ENCODE measurements at regions not wholly inside any gene's neighbourhood (a gene's known extent, or its start where the extent isn't known, plus 50 kb on each side); places are given as distances from the start of the nearest gene placed in this dataset.

- Histone ChIP-seq H3K9ac (ENCODE audit: low read length) (no peak overlapping the region), H2AFZ (ENCODE audit: low read length) (no peak overlapping the region), H3K36me3 (ENCODE audit: insufficient read depth, low read length) (no peaks in the 10 kb centered on the region), H3K27ac (ENCODE audit: low read length) (no peak overlapping the region), H3K4me2 (ENCODE audit: low read depth, low read length, poor library complexity, severe bottlenecking) (no peak overlapping the region), H3K4me3 (ENCODE audit: low read length) (no peak overlapping the region), H3K9me2 (replicated peaks; ENCODE audit: insufficient read depth, low read length) (no peaks in the 10 kb centered on the region), H3K27me3 (ENCODE audit: low read length) (no peaks in the 10 kb centered on the region), H3K79me2 (ENCODE audit: low read length) (no peaks in the 10 kb centered on the region), H4K20me1 (ENCODE audit: insufficient read depth, low read depth, low read length) (no peaks in the 10 kb centered on the region), H3K9me3 (ENCODE audit: low read length) (peaks cover 16% of the 10 kb centered on the region), H3K4me1 (ENCODE audit: low read length) (no peaks in the 10 kb centered on the region)
- DNase-seq = no peak
Observed at GRCh38 chr20:11675920-11676629, 241.6 kb upstream of the BTBD3 start.

DNA sequence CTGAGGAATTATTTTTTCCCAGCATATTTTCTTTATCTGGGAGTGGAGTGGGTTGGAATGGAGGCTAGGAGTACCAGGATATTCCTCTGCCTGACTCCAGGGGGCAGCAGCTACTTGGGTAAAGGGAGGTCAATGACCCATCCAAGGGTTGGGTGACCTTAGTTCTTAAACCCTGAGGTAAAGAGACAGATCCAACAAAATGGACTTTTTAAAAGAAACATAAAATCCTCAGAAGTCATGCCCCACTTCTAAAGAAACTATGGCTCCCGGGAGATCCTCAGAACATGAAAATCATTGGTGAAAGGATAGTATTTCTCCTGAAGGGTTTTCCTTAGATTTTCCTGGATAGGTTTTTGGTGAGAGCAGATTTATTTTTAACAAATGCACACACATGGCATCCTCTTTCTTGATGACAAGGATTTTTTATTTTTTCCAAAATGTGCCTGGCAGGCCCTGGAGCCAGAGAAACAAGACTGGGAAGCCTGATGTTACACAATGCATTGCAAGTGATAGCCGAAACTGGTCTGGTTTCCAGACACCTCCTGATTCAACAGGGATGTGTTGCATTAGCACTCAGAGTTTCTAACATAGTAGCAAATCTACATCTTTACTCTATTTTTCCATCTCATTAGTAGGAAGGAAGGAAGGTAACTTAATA lies 240.9 kb upstream of the BTBD3 start:
- peak; percentile 56 for DNase-seq
- no peak overlapping the region for H3K4me3 ChIP-seq (ENCODE audit: low read length)

GRCh38 chr20:11677428-11677827 lies 240.3 kb upstream of the BTBD3 start:
- Histone ChIP-seq H3K79me2 (ENCODE audit: low read length) (no peaks in the 10 kb centered on the region), H3K27me3 (ENCODE audit: low read length) (no peaks in the 10 kb centered on the region), H2AFZ (ENCODE audit: low read length) (no peak overlapping the region), H3K36me3 (ENCODE audit: insufficient read depth, low read length) (no peaks in the 10 kb centered on the region), H4K20me1 (ENCODE audit: insufficient read depth, low read depth, low read length) (no peaks in the 10 kb centered on the region), H3K4me3 (ENCODE audit: low read length) (no peak overlapping the region), H3K4me2 (ENCODE audit: low read depth, low read length, poor library complexity, severe bottlenecking) (no peak overlapping the region), H3K4me1 (ENCODE audit: low read length) (no peaks in the 10 kb centered on the region), H3K9me3 (ENCODE audit: low read length) (peaks cover 13% of the 10 kb centered on the region; the same call in 1 of the 2 replicates), H3K27ac (ENCODE audit: low read length) (no peak overlapping the region), H3K9ac (ENCODE audit: low read length) (no peak overlapping the region), H3K9me2 (replicated peaks; ENCODE audit: insufficient read depth, low read length) (no peaks in the 10 kb centered on the region; the same call in 1 of the 2 replicates)
- DNase-seq = no peak

More for the DNA sequence above, 240.9 kb upstream of the BTBD3 start:
- Histone ChIP-seq H3K9me2 (replicated peaks; ENCODE audit: insufficient read depth, low read length) (no peaks in the 10 kb centered on the region; the same call in 1 of the 2 replicates), H3K27me3 (ENCODE audit: low read length) (no peaks in the 10 kb centered on the region), H4K20me1 (ENCODE audit: insufficient read depth, low read depth, low read length) (no peaks in the 10 kb centered on the region), H3K27ac (ENCODE audit: low read length) (no peak overlapping the region), H2AFZ (ENCODE audit: low read length) (no peak overlapping the region), H3K36me3 (ENCODE audit: insufficient read depth, low read length) (no peaks in the 10 kb centered on the region), H3K4me2 (ENCODE audit: low read depth, low read length, poor library complexity, severe bottlenecking) (no peak overlapping the region), H3K4me1 (ENCODE audit: low read length) (no peaks in the 10 kb centered on the region), H3K9me3 (ENCODE audit: low read length) (peaks cover 16% of the 10 kb centered on the region; the same call in 1 of the 2 replicates), H3K9ac (ENCODE audit: low read length) (no peak overlapping the region), H3K79me2 (ENCODE audit: low read length) (no peaks in the 10 kb centered on the region)

- H3K27ac ChIP-seq (ENCODE audit: low read length) = no peak overlapping the region
- no peak overlapping the region for H3K4me2 ChIP-seq (ENCODE audit: low read depth, low read length, poor library complexity, severe bottlenecking)
- H3K4me1 ChIP-seq (ENCODE audit: low read length) = no peaks in the 10 kb centered on the region
- H3K36me3 ChIP-seq (ENCODE audit: insufficient read depth, low read length) = no peaks in the 10 kb centered on the region
- no peak overlapping the region for H3K9ac ChIP-seq (ENCODE audit: low read length)
- no peaks in the 10 kb centered on the region for H3K79me2 ChIP-seq (ENCODE audit: low read length)
- no peaks in the 10 kb centered on the region for H4K20me1 ChIP-seq (ENCODE audit: insufficient read depth, low read depth, low read length)
- H2AFZ ChIP-seq (ENCODE audit: low read length) = no peak overlapping the region
- no peaks in the 10 kb centered on the region for H3K27me3 ChIP-seq (ENCODE audit: low read length)
- H3K9me2 ChIP-seq (replicated peaks; ENCODE audit: insufficient read depth, low read length) = no peaks in the 10 kb centered on the region; the same call in 1 of the 2 replicates
- no peak for DNase-seq
- H3K4me3 ChIP-seq (ENCODE audit: low read length) = no peak overlapping the region
- H3K9me3 ChIP-seq (ENCODE audit: low read length) = peaks cover 13% of the 10 kb centered on the region; the same call in 1 of the 2 replicates
Observed at GRCh38 chr20:11677836-11678235, 239.9 kb upstream of the BTBD3 start.

DNA sequence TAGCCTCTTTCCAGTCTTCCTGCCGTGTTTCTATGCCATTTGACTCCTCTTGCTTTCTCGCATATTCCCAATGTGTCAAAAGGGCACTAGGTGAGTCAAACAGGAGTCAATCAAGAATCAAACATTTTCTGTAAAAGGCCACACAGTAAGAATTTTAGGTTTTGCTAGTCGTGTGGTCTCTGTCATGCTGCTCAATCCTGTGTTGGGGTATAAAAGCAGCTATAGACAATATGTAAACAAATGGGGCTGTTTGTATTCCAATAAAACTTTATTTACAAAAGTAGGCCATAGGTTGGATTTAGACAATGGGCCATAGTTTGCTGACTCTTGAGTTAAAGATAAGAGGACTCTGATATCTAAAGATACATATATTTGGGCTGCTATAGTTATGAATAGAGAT lies 235.4 kb upstream of the BTBD3 start:
- Histone ChIP-seq H3K4me2 (ENCODE audit: low read depth, low read length, poor library complexity, severe bottlenecking) (no peak overlapping the region), H3K9me2 (replicated peaks; ENCODE audit: insufficient read depth, low read length) (no peaks in the 10 kb centered on the region; the same call in 1 of the 2 replicates), H3K9ac (ENCODE audit: low read length) (no peak overlapping the region), H3K36me3 (ENCODE audit: insufficient read depth, low read length) (no peaks in the 10 kb centered on the region), H3K79me2 (ENCODE audit: low read length) (no peaks in the 10 kb centered on the region), H2AFZ (ENCODE audit: low read length) (no peak overlapping the region), H3K27ac (ENCODE audit: low read length) (no peak overlapping the region), H3K4me3 (ENCODE audit: low read length) (no peak overlapping the region), H3K9me3 (ENCODE audit: low read length) (peaks cover 20% of the 10 kb centered on the region; the same call in 1 of the 2 replicates), H4K20me1 (ENCODE audit: insufficient read depth, low read depth, low read length) (no peaks in the 10 kb centered on the region), H3K4me1 (ENCODE audit: low read length) (no peaks in the 10 kb centered on the region), H3K27me3 (ENCODE audit: low read length) (no peaks in the 10 kb centered on the region)
- no peak for DNase-seq

GRCh38 chr20:11686195-11686594 lies 231.5 kb upstream of the BTBD3 start:
- Histone ChIP-seq H3K36me3 (ENCODE audit: insufficient read depth, low read length) (no peaks in the 10 kb centered on the region), H3K9me3 (ENCODE audit: low read length) (peaks cover 26% of the 10 kb centered on the region), H3K9me2 (replicated peaks; ENCODE audit: insufficient read depth, low read length) (no peaks in the 10 kb centered on the region; the same call in 1 of the 2 replicates), H3K4me3 (ENCODE audit: low read length) (no peak overlapping the region), H2AFZ (ENCODE audit: low read length) (no peak overlapping the region), H3K9ac (ENCODE audit: low read length) (no peak overlapping the region), H3K79me2 (ENCODE audit: low read length) (no peaks in the 10 kb centered on the region), H3K4me2 (ENCODE audit: low read depth, low read length, poor library complexity, severe bottlenecking) (no peak overlapping the region), H3K27me3 (ENCODE audit: low read length) (no peaks in the 10 kb centered on the region), H3K4me1 (ENCODE audit: low read length) (no peaks in the 10 kb centered on the region), H3K27ac (ENCODE audit: low read length) (no peak overlapping the region), H4K20me1 (ENCODE audit: insufficient read depth, low read depth, low read length) (no peaks in the 10 kb centered on the region)
- DNase-seq = no peak

DNA sequence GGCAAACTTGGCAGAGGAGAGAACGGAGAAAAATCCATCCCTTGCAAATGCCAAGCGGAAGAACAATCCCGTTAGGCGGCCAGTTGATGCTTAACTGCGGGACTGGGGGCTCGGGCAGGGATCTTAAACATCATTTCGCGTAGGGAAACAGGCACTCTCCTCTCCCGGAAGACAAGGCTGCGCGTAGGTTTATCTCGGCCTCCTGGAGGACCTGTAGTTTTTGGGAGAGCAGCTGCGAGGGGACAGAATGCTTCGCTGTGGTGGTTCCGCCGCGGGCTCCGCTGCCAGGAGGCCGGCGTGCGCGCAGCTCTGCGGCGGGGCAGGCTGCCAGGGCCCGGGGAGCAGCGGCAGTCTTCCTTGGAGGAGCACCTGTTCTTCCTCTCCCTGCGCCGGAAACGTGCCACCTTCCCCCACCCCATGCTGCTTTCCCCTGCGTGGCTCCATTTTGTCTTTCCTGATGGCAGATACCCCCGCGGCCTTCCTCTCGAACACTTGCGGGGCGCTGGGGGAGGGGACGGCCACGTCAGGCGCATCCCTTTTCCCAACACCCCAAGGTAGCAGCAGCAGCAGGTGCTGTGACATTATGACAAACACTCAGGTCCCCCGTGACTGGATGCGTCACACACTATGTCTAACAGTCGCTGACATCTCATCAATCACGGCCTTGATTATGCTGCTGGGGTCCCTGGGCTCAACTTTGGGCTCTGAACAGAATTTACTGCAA lies 230.7 kb upstream of the BTBD3 start:
- Histone ChIP-seq H3K27ac (ENCODE audit: low read length) (no peak overlapping the region), H3K4me3 (ENCODE audit: low read length) (no peak overlapping the region), H3K4me2 (ENCODE audit: low read depth, low read length, poor library complexity, severe bottlenecking) (no peak overlapping the region), H2AFZ (ENCODE audit: low read length) (no peak overlapping the region), H3K9me3 (ENCODE audit: low read length) (peaks cover 26% of the 10 kb centered on the region), H3K4me1 (ENCODE audit: low read length) (no peaks in the 10 kb centered on the region), H3K36me3 (ENCODE audit: insufficient read depth, low read length) (no peaks in the 10 kb centered on the region), H3K27me3 (ENCODE audit: low read length) (no peaks in the 10 kb centered on the region), H3K9me2 (replicated peaks; ENCODE audit: insufficient read depth, low read length) (no peaks in the 10 kb centered on the region), H4K20me1 (ENCODE audit: insufficient read depth, low read depth, low read length) (no peaks in the 10 kb centered on the region), H3K79me2 (ENCODE audit: low read length) (no peaks in the 10 kb centered on the region), H3K9ac (ENCODE audit: low read length) (no peak overlapping the region)
- no peak for DNase-seq
